GM12891 (cell line): ENCODE measurements at regions not wholly inside any gene's neighbourhood (a gene's known extent, or its start where the extent isn't known, plus 50 kb on each side); places are given as distances from the start of the nearest gene placed in this dataset.

Source experiments
- POLR2A ChIP-seq: IDR thresholded peaks from 2 replicates; pipeline ENCODE4 v1.6.1; 2011; ENCODE audit warnings: low read depth, low read length, control low read depth
- POLR2AphosphoS5 ChIP-seq: IDR thresholded peaks from 2 replicates; pipeline ENCODE4 v1.6.1; 2011; ENCODE audit warnings: low read depth, low read length, control low read depth
- SPI1 ChIP-seq: IDR thresholded peaks from 2 replicates; pipeline ENCODE4 v1.6.1; 2011; ENCODE audit warnings: low read depth, low read length, control low read depth

DNA sequence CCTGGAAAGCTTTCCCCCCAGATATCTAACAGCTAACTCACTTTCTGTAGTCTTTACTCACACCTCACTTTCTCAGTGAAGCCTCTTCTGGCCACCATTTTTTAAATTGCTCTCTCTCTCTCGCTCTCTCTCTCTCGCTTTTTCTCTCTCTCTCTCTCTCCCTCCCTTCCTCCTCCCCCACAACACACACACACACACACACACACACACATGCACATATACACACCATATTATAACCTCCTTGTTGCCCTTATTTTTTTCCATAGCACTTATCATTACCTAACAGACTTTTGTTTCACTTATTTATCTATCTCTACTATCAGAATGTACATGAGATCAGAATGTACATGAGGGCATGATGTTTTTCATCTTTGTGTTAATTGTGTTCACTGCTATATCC, 156.8 kb downstream of the DUSP6 start:
- TF ChIP-seq POLR2A (no peak), POLR2AphosphoS5 (no peak), SPI1 (no peak)
